A549 (cell line): ENCODE measurements at regions not wholly inside any gene's neighbourhood (a gene's known extent, or its start where the extent isn't known, plus 50 kb on each side); places are given as distances from the start of the nearest gene placed in this dataset.

ENCODE experiments used
- ATAC-seq, 2 experiments: fragments of 200-7000 bp in 1 of 2; fragments of >200 bp in 1 of 2; cut with Nextera tagmentation in 1 of 2; cut with Tn5 transposase in 1 of 2; 3 replicates each; pipeline versions ENCODE4 v1.8.0 to v1.9.1; 2018 to 2020; ENCODE audit warnings: mild to moderate bottlenecking in 1 of 2, moderate library complexity in 1 of 2
- CTCF ChIA-PET: fragments of 300-600 bp; sonication (Branson Sonifier 250); formaldehyde crosslinking; extraction: SDS; loops from one replicate; lab custom pipeline; 2021; ENCODE audit warnings: antibody characterized with exemption, inconsistent platforms; lab: Yijun Ruan, JAX
- POLR2A ChIA-PET: fragments of 350-600 bp; formaldehyde crosslinking; extraction: SDS; loops from one replicate; lab custom pipeline; 2021; ENCODE audit warnings: antibody characterized with exemption, inconsistent platforms; lab: Yijun Ruan, JAX
- DNase-seq, 2 experiments: peaks; one replicate each; pipeline versions ENCODE4 v3.0.0 to v3.0.0-alpha.2; 2011 to 2016; ENCODE audit warnings: low read depth in 1 of 2, low spot score in 1 of 2
- FAIRE-seq: peaks from 2 replicates; lab custom pipeline; 2011; peaks lifted over from hg19 to GRCh38; lab: Jason Lieb, UNC
- H3K27ac ChIP-seq, 2 experiments: fragments of >200 bp; sonication (Bioruptor Twin); formaldehyde crosslinking; 3 replicates each; pipeline ENCODE4 v1.5.1; 2016 to 2017
- H3K4me1 ChIP-seq: fragments of >200 bp; sonication (Bioruptor Twin); formaldehyde crosslinking; 3 replicates; pipeline ENCODE4 v1.6.1; 2016
- H3K4me2 ChIP-seq: fragments of >200 bp; sonication (Bioruptor Twin); formaldehyde crosslinking; 3 replicates; pipeline ENCODE4 v1.6.1; 2016
- H3K4me3 ChIP-seq: fragments of >200 bp; sonication (Bioruptor Twin); formaldehyde crosslinking; 3 replicates; pipeline ENCODE4 v1.5.1; 2016
- H3K9me3 ChIP-seq: fragments of >200 bp; sonication (Bioruptor Twin); formaldehyde crosslinking; 3 replicates; pipeline ENCODE4 v1.6.1; 2016
- CBX2 ChIP-seq: fragments of 200-600 bp; sonication (generic); IDR thresholded peaks from 2 replicates; pipeline ENCODE4 v1.6.1; 2016; ENCODE audit warnings: low read depth, mild to moderate bottlenecking, borderline replicate concordance
- CBX8 ChIP-seq: fragments of 200-600 bp; sonication (generic); IDR thresholded peaks from 2 replicates; pipeline ENCODE4 v1.6.1; 2016
- CEBPB ChIP-seq, 2 experiments: fragments of >200 bp in 1 of 2; sonication (Bioruptor Twin) in 1 of 2; formaldehyde crosslinking in 1 of 2; IDR thresholded peaks; 2 replicates each; pipeline ENCODE4 v1.6.1; 2012 to 2016
- ELK1 ChIP-seq: fragments of 150-350 bp; IDR thresholded peaks from 2 replicates; pipeline ENCODE4 v1.6.1; 2014; ENCODE audit warnings: low read depth, mild to moderate bottlenecking, low read length
- FOSB ChIP-seq: fragments of 250-450 bp; sonication (Bioruptor Pico); IDR thresholded peaks from 2 replicates; pipeline ENCODE4 v1.5.0; 2020; ENCODE audit warnings: mild to moderate bottlenecking, moderate library complexity
- FOSL2 ChIP-seq, 2 experiments: fragments of 450-650 bp in 1 of 2; fragments of >200 bp in 1 of 2; sonication (Bioruptor Twin) in 1 of 2; formaldehyde crosslinking; IDR thresholded peaks; 2 replicates each; pipeline versions ENCODE4 v1.5.0 to v1.6.1; 2016 to 2020; ENCODE audit warnings: mild to moderate bottlenecking in 1 of 2, moderate library complexity in 1 of 2
- FOXS1 ChIP-seq: fragments of 250-450 bp; sonication (Bioruptor Pico); IDR thresholded peaks from 2 replicates; pipeline ENCODE4 v1.5.0; 2020; ENCODE audit warnings: mild to moderate bottlenecking, moderate library complexity
- GATA3 ChIP-seq: IDR thresholded peaks from 2 replicates; pipeline ENCODE4 v1.6.1; 2012; ENCODE audit warnings: borderline replicate concordance
- JUN ChIP-seq, 2 experiments: fragments of >200 bp; sonication (Bioruptor Twin); formaldehyde crosslinking; IDR thresholded peaks; 2 replicates in 1 of 2; 3 replicates in 1 of 2; pipeline ENCODE4 v1.6.1; 2016 to 2017
- KDM1A ChIP-seq: fragments of 200-600 bp; sonication (generic); IDR thresholded peaks from 2 replicates; pipeline ENCODE4 v1.6.1; 2016; ENCODE audit warnings: low read depth, mild to moderate bottlenecking
- KDM5A ChIP-seq: fragments of 200-600 bp; sonication (generic); IDR thresholded peaks from 2 replicates; pipeline ENCODE4 v1.6.1; 2016; ENCODE audit warnings: antibody characterized with exemption, mild to moderate bottlenecking
- MAFK ChIP-seq: fragments of 450-650 bp; IDR thresholded peaks from 2 replicates; pipeline ENCODE4 v1.6.1; 2014; ENCODE audit not compliant: partially characterized antibody
- MAZ ChIP-seq: fragments of 150-350 bp; IDR thresholded peaks from 2 replicates; pipeline ENCODE4 v1.6.1; 2014; ENCODE audit warnings: antibody characterized with exemption, low read depth, low read length, borderline replicate concordance
- MYC ChIP-seq: IDR thresholded peaks from 2 replicates; pipeline ENCODE4 v1.6.1; 2012; ENCODE audit warnings: mild to moderate bottlenecking, inconsistent platforms, low read length, improper control_type of control experiment, borderline replicate concordance
- NPAS2 ChIP-seq: fragments of 250-450 bp; sonication (Bioruptor Pico); IDR thresholded peaks from 2 replicates; pipeline ENCODE4 v1.8.0; 2022; ENCODE audit warnings: mild to moderate bottlenecking, moderate library complexity, borderline replicate concordance
- NR3C1 ChIP-seq: fragments of >200 bp; sonication (Bioruptor Twin); formaldehyde crosslinking; IDR thresholded peaks from 3 replicates; pipeline ENCODE4 v1.6.1; 2017
- PBX3 ChIP-seq: IDR thresholded peaks from 2 replicates; pipeline ENCODE4 v1.6.1; 2012
- SMC3 ChIP-seq: fragments of >200 bp; sonication (Bioruptor Twin); formaldehyde crosslinking; IDR thresholded peaks from 3 replicates; pipeline ENCODE4 v1.6.1; 2018; ENCODE audit warnings: inconsistent platforms
- SREBF2 ChIP-seq: fragments of 450-650 bp; IDR thresholded peaks from 2 replicates; pipeline ENCODE4 v1.6.1; 2014; ENCODE audit warnings: mild to moderate bottlenecking, moderate library complexity
- TP53 ChIP-seq: fragments of 250-450 bp; sonication (Bioruptor Pico); IDR thresholded peaks from 2 replicates; pipeline ENCODE4 v1.5.0; 2021; ENCODE audit warnings: mild to moderate bottlenecking, moderate library complexity
- WGBS: methylation state at CpG from one replicate; pipeline ENCODE4 v1.1.6; 2017; ENCODE audit errors: missing lambda C conversion rate; 5-methylcytosine and 5-hydroxymethylcytosine counted together
- TF ChIP-seq, protein P1 (sequence below): fragments of 450-650 bp; IDR thresholded peaks from 2 replicates; pipeline ENCODE4 v1.6.1; 2014; ENCODE audit warnings: antibody characterized with exemption
- TF ChIP-seq, protein P2 (sequence below): fragments of >200 bp; sonication (Bioruptor Twin); formaldehyde crosslinking; IDR thresholded peaks from 3 replicates; pipeline ENCODE4 v1.6.1; 2016
- TF ChIP-seq, protein P3 (sequence below): IDR thresholded peaks from 2 replicates; pipeline ENCODE4 v1.6.1; 2012; ENCODE audit warnings: low read depth, borderline replicate concordance
- TF ChIP-seq, protein P4 (sequence below): fragments of 200-600 bp; sonication (generic); IDR thresholded peaks from 2 replicates; pipeline ENCODE4 v1.6.1; 2016; ENCODE audit warnings: antibody characterized with exemption, mild to moderate bottlenecking, moderate library complexity

- ChIA-PET POLR2A (no interaction called here), CTCF (interaction anchor here (0.7 to 1.3 kb wide), 3 partner anchors 10 to 157 kb away, joined by 3 read pairs; no protein-coding TSS in a partner anchor)
- peaks cover 20% of the 10 kb centered on the region for H3K9me3 ChIP-seq
- FAIRE-seq, result no peak
- no peak overlapping the region for H3K4me2 ChIP-seq
- WGBS, result 98% methylated on average over 2 of the region's 2 CpGs
- H3K4me3 ChIP-seq, result no peak overlapping the region
- no peaks in the 10 kb centered on the region for H3K4me1 ChIP-seq
- ATAC-seq, result no peak
- 0 out of 6 replicates have a peak overlapping the region, but pooled peaks of 1 of the 2 experiments have one; percentile 6 for H3K27ac ChIP-seq
- TF ChIP-seq GATA3 (no peak), FOXS1 (no peak), JUN (IDR thresholded peaks at IDR 0.05) (no peak), KDM5A (no peak), FOSB (CRISPR knock-in tag) (no peak), KDM1A (no peak), ELK1 (no peak)
- TF ChIP-seq, all 56 proteins: peak for 0
- DNase-seq, result no peak
Observed at GRCh38 chr20:56799187-56799586, 170.1 kb downstream of the TFAP2C start.

GRCh38 chr20:56800088-56800487 is 171.0 kb downstream of the TFAP2C start:
- no peak for TF ChIP-seq NR3C1
- TF ChIP-seq FOXS1, result no peak
- 91% methylated on average over 4 of the region's 4 CpGs for WGBS

GRCh38 chr20:56801971-56802755 is 173.1 kb downstream of the TFAP2C start:
- peak overlapping the region in 1 of 2 experiments; percentile 16; a peak in 3 of 6 replicates for H3K27ac ChIP-seq
- TF ChIP-seq, protein P1, sequence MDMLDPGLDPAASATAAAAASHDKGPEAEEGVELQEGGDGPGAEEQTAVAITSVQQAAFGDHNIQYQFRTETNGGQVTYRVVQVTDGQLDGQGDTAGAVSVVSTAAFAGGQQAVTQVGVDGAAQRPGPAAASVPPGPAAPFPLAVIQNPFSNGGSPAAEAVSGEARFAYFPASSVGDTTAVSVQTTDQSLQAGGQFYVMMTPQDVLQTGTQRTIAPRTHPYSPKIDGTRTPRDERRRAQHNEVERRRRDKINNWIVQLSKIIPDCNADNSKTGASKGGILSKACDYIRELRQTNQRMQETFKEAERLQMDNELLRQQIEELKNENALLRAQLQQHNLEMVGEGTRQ, result no peak
- TF ChIP-seq MAZ (no peak), TP53 (CRISPR knock-in tag) (no peak), GATA3 (no peak), CBX2 (no peak), SREBF2 (no peak), FOSB (CRISPR knock-in tag) (no peak), SMC3 (no peak), MYC (no peak), MAFK (no peak), NPAS2 (no peak), FOSL2 (IDR thresholded peaks at IDR 0.05) (no peak), FOSL2 (CRISPR knock-in tag; IDR thresholded peaks at IDR 0.05) (no peak), CBX8 (no peak), PBX3 (no peak), CEBPB (IDR thresholded peaks at IDR 0.05) (no peak)
- TF ChIP-seq, protein P2, sequence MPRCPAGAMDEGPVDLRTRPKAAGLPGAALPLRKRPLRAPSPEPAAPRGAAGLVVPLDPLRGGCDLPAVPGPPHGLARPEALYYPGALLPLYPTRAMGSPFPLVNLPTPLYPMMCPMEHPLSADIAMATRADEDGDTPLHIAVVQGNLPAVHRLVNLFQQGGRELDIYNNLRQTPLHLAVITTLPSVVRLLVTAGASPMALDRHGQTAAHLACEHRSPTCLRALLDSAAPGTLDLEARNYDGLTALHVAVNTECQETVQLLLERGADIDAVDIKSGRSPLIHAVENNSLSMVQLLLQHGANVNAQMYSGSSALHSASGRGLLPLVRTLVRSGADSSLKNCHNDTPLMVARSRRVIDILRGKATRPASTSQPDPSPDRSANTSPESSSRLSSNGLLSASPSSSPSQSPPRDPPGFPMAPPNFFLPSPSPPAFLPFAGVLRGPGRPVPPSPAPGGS, result no peak
- TF ChIP-seq, protein P3, sequence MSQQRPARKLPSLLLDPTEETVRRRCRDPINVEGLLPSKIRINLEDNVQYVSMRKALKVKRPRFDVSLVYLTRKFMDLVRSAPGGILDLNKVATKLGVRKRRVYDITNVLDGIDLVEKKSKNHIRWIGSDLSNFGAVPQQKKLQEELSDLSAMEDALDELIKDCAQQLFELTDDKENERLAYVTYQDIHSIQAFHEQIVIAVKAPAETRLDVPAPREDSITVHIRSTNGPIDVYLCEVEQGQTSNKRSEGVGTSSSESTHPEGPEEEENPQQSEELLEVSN, result no peak
- TF ChIP-seq, protein P4, sequence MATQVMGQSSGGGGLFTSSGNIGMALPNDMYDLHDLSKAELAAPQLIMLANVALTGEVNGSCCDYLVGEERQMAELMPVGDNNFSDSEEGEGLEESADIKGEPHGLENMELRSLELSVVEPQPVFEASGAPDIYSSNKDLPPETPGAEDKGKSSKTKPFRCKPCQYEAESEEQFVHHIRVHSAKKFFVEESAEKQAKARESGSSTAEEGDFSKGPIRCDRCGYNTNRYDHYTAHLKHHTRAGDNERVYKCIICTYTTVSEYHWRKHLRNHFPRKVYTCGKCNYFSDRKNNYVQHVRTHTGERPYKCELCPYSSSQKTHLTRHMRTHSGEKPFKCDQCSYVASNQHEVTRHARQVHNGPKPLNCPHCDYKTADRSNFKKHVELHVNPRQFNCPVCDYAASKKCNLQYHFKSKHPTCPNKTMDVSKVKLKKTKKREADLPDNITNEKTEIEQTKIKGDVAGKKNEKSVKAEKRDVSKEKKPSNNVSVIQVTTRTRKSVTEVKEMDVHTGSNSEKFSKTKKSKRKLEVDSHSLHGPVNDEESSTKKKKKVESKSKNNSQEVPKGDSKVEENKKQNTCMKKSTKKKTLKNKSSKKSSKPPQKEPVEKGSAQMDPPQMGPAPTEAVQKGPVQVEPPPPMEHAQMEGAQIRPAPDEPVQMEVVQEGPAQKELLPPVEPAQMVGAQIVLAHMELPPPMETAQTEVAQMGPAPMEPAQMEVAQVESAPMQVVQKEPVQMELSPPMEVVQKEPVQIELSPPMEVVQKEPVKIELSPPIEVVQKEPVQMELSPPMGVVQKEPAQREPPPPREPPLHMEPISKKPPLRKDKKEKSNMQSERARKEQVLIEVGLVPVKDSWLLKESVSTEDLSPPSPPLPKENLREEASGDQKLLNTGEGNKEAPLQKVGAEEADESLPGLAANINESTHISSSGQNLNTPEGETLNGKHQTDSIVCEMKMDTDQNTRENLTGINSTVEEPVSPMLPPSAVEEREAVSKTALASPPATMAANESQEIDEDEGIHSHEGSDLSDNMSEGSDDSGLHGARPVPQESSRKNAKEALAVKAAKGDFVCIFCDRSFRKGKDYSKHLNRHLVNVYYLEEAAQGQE, result no peak

More at GRCh38 chr20:56800088-56800487, 171.0 kb downstream of the TFAP2C start:
- ChIA-PET CTCF (interaction anchor here (1.0 kb wide), 1 partner anchor 11 kb away, joined by 3 read pairs; no protein-coding TSS in a partner anchor), POLR2A (no interaction called here)
- no peak for FAIRE-seq
- no peak for DNase-seq
- ATAC-seq, result no peak
- Histone ChIP-seq H3K4me3 (no peak overlapping the region), H3K4me2 (no peak overlapping the region), H3K27ac (no peak overlapping the region), H3K4me1 (no peaks in the 10 kb centered on the region), H3K9me3 (peaks cover 20% of the 10 kb centered on the region)

More at GRCh38 chr20:56801971-56802755, 173.1 kb downstream of the TFAP2C start:
- peak in 1 of 2 experiments; percentile 45 for DNase-seq
- WGBS, result 48% methylated on average over 19 of the region's 19 CpGs
- Histone ChIP-seq H3K4me1 (no peaks in the 10 kb centered on the region), H3K4me3 (no peak overlapping the region), H3K4me2 (0 out of 3 replicates have a peak overlapping the region, but pooled peaks have one; percentile 2), H3K9me3 (peaks cover 20% of the 10 kb centered on the region)
- POLR2A ChIA-PET, result no interaction called here
- ATAC-seq, result no peak
- CTCF ChIA-PET, result interaction anchor here (0.8 to 2.2 kb wide), 3 partner anchors 9 to 172 kb away, joined by 3 to 9 read pairs (median 3); no protein-coding TSS in a partner anchor
- FAIRE-seq, result no peak
